ENCODE measurements at regions not wholly inside any gene's neighbourhood (a gene's known extent, or its start where the extent isn't known, plus 50 kb on each side); places are given as distances from the start of the nearest gene placed in this dataset.

DNA sequence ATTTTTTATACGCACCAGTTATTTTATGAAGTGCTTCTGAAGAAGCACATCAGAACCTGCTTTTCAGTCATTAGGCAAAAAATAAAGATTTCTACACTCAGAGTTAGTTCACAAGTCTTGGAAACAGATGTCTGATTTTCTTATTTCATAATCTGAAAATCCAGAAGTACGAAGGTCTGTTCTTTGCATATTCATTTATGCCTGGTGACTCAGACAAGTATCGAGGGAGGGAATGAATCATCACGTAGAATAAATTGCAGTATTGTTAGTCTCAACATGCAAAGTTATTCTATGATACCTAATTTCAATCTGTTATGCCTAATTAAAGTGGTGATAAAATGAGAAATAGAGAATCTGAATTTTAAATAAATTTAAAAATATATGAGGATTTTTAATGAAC is 113.6 kb upstream of the SEM1 start:
- no peak for TF ChIP-seq ZNF274 (IDR thresholded peaks at IDR 0.05; ENCODE audit: low read depth, low read length)
- TF ChIP-seq SUZ12 (IDR thresholded peaks at IDR 0.05; ENCODE audit: extremely low read depth, insufficient read depth, insufficient read length) = no peak
- no peak for TF ChIP-seq YY1 (IDR thresholded peaks at IDR 0.05; ENCODE audit: insufficient read depth, insufficient read length)
